Neural progenitor cell (in vitro differentiated cells): ENCODE measurements at regions not wholly inside any gene's neighbourhood (a gene's known extent, or its start where the extent isn't known, plus 50 kb on each side); places are given as distances from the start of the nearest gene placed in this dataset.
"Not testable (repeated sequence)": the region's sequence is repeated elsewhere in the genome, so short reads cannot be mapped to it uniquely, and the experiment has no call there.

Experiments
- EZH2phosphoT487 ChIP-seq: fragments of 200-600 bp; sonication (generic); IDR thresholded peaks from 2 replicates; pipeline ENCODE4 v1.6.1; 2017; ENCODE audit warnings: antibody characterized with exemption
- TF ChIP-seq, protein P1 (sequence below): fragments of 200-600 bp; sonication (generic); IDR thresholded peaks from 2 replicates; pipeline ENCODE4 v1.5.1; 2017; ENCODE audit warnings: antibody characterized with exemption, mild to moderate bottlenecking

DNA sequence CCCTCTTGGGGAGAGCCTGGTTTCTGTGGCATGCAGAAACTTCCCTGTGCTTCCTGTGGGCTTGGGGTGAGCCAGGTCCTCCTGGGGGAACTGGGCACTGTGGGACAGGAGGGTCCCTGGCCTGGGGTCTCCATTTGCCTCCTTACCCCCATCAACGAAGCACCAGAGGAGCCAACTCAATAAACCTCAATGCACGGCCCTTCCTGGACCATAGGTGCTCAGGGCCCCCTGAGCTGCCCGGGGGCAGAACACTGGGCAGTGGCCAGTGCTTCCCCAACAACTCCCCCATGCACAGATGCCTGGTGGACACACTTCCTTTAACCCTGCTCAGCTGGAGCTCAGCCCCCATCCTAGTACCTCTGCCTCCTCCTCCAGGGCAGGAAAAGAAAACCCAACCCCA, 214.7 kb downstream of the POTEG start:
- TF ChIP-seq, protein P1, sequence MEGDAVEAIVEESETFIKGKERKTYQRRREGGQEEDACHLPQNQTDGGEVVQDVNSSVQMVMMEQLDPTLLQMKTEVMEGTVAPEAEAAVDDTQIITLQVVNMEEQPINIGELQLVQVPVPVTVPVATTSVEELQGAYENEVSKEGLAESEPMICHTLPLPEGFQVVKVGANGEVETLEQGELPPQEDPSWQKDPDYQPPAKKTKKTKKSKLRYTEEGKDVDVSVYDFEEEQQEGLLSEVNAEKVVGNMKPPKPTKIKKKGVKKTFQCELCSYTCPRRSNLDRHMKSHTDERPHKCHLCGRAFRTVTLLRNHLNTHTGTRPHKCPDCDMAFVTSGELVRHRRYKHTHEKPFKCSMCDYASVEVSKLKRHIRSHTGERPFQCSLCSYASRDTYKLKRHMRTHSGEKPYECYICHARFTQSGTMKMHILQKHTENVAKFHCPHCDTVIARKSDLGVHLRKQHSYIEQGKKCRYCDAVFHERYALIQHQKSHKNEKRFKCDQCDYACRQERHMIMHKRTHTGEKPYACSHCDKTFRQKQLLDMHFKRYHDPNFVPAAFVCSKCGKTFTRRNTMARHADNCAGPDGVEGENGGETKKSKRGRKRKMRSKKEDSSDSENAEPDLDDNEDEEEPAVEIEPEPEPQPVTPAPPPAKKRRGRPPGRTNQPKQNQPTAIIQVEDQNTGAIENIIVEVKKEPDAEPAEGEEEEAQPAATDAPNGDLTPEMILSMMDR: not testable (repeated sequence)
- not testable (repeated sequence) for TF ChIP-seq EZH2phosphoT487
